DMS 273 treated with DMSO at 0.1 percent for 48 hours (cell line): ENCODE measurements at regions not wholly inside any gene's neighbourhood (a gene's known extent, or its start where the extent isn't known, plus 50 kb on each side); places are given as distances from the start of the nearest gene placed in this dataset.

Source experiments
- DNase-seq: peaks from one replicate; lab custom pipeline; 2025; lab: John Stamatoyannopoulos, UW

DNA sequence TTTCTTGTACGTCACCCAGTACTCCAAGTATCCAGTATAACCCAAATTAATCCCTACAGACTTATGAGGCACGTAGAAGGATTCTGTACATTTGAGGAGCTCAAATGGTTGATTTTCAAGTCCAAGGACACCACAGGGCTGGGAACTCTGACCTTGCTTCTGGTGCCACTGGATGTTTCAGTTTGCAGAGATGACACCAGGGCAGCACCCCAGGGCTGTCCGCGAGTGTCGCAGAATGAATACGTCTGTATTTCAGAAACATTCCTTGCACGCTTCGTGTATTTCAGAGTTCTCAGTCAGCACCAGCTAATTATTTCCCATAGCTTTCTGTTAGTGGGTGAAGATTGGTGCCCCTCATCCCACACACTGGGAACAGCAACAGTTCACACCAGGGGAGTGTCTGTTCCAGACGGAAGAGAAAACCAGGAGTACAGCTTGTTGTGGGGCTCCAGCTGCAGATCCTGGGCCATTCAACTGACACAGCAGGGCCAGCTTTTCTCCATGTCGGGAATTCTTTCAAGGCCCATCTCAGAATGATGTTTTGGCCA, 159.2 kb downstream of the RHOU start:
- no peak for DNase-seq

- DNase-seq: no peak
Measured at GRCh38 chr1:228897901-228898300, 162.6 kb downstream of the RHOU start.

GRCh38 chr1:228898582-228898992, 163.3 kb downstream of the RHOU start:
- DNase-seq: no peak

- no peak for DNase-seq
Measured at GRCh38 chr1:228899421-228899956, 164.2 kb downstream of the RHOU start.

GRCh38 chr1:228900099-228900885, 165.0 kb downstream of the RHOU start:
- DNase-seq: no peak

- DNase-seq: no peak
Measured at GRCh38 chr1:228900886-228901392, 165.7 kb downstream of the RHOU start.

GRCh38 chr1:228901936-228902681, 166.8 kb downstream of the RHOU start:
- DNase-seq: no peak

DNA sequence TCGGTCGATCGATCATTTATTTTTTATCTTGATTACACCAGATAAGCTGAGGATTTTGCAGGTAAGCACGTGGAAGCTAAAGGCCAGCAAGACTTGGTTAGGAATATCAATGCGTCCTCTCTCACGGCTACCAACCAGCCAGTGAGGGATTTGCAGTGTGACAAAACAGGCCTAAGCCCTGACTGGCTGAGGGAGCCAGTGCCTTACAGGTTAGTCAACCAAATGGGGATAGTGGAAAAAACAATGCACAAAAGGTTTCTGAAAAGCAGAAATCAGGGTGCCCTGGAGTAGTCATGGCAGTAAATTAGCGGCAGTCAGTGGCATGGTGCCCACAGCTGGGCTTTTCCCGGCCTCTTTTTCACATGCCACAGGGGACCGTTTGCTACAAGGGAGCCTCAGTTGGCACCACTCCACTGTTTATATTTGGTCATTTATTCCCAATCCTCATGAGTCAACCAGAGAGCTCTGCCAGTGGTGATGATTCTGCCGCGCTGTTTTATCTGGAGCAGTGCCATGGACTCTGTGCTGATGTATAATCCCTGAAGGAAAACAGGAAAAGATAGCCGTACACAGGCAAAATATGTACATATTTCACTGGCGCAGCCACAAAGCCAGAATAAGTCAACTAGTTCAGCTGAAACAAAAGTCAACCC, 167.6 kb downstream of the RHOU start:
- peak; percentile 65 for DNase-seq

DNA sequence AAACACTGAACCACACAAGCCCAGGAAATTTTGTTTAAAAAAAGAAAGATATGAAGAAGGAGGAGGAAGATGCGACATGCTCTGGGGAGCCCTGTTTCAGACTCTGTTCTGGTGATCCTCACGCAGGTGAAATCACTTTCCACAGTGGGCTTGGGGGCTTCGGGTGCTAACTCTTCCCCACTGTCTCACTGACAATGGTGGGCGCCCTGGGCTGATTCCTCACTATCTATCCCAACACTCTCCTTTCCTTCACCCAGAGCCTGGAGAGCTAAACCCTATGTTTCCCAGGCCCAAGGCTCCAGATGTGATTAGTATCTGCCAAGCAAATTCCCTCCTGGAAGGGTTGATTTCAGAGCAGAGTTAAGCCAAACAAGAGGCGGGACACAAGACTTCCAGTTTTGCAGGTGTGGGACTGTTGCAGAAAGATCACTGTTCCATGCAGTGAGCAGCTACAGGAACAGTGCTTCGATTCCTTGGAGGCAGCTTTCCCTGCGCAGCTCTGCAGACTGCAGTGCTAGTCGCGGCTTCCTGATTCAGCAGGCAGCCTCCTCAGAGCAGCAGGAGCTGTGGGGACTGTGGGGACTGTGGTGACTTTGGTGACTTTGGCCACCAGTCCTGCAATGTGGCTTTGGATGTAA, 168.3 kb downstream of the RHOU start:
- DNase-seq: no peak

DNA sequence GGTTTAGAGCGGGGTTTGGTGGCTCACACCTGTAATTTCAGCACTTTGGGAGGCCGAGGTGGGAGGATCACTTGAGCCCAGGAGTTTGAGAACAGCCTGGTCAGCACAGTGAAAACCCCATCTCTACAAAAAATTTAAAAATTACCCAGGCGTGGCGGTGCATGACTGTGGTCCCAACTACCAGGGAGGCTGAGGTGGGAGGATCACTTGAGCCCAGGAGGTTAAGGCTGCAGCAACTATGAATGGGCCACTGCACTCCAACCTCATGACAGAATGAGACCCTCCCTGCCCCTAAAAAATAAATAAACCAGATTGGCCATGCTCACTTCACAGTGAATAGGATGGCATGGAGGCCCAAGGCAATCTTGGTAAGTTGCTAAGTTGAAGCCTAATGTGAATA, 168.9 kb downstream of the RHOU start:
- no peak for DNase-seq

DNA sequence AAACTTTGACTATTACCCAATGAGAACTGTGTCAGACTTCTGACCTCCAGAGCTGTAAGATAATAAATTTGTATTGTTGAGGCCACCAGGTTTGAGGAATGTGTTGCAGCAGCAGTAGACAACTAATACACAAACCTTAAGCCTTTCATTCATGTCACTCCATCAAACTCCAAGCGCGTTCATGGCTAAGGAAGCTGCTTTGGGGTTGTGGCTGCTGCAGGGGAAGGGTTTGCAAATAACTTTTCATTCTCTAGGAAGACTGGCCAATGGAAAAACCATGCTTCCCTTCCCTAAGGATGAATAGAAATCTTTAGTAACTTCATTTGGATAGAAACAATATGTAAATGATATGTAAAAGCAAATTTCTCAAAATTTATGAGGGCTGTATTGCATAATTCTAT, 170.4 kb downstream of the RHOU start:
- DNase-seq: no peak

GRCh38 chr1:228906223-228906860, 171.1 kb downstream of the RHOU start:
- no peak for DNase-seq

GRCh38 chr1:228911225-228912210, 176.2 kb downstream of the RHOU start:
- no peak for DNase-seq

GRCh38 chr1:228913626-228914414, 178.5 kb downstream of the RHOU start:
- DNase-seq: no peak

GRCh38 chr1:228914700-228915099, 179.4 kb downstream of the RHOU start:
- no peak for DNase-seq

DNA sequence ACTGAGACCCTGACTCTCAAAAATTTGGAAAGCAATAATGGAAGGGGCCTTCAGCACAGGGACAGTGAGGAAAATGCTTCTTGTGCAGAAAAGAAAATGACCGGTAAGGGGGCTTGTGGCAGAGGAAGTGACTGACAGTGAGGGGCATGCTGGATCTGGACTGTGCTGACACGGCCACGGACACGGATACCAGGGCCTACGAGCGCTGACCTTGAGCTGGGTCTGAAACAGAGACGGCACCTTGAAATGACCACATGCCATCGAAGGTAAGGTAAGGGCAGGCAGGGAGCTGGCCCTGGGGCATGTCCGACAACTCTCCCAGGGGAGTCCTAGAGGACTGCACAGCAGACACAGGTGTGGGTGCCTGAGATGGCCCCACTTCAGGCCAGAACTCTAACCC, 182.1 kb downstream of the RHOU start:
- no peak for DNase-seq

DNA sequence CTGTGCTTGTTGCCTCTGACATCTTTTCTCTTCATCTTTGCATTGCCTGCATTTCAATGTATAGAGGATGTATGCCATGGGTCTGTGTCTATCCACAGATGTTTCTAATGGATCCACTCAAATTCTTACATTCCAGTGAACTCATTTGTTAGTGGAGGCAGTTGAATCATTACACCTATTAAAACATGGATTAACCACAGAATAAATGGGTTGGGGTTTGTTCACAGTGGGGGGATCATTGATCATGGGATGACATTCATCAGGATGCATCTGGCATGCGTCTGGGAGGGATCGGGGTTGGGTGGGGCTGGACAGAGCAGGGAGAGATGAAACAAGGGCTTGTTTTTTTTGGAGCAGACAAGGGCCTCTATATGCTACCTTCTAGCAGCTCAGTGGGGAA, 182.5 kb downstream of the RHOU start:
- no peak for DNase-seq

GRCh38 chr1:228918335-228918734, 183.1 kb downstream of the RHOU start:
- DNase-seq: no peak

GRCh38 chr1:228919914-228920313, 184.6 kb downstream of the RHOU start:
- DNase-seq: no peak
